ENCODE measurements at regions not wholly inside any gene's neighbourhood (a gene's known extent, or its start where the extent isn't known, plus 50 kb on each side); places are given as distances from the start of the nearest gene placed in this dataset.
"Not testable (repeated sequence)": the region's sequence is repeated elsewhere in the genome, so short reads cannot be mapped to it uniquely, and the experiment has no call there.

DNA sequence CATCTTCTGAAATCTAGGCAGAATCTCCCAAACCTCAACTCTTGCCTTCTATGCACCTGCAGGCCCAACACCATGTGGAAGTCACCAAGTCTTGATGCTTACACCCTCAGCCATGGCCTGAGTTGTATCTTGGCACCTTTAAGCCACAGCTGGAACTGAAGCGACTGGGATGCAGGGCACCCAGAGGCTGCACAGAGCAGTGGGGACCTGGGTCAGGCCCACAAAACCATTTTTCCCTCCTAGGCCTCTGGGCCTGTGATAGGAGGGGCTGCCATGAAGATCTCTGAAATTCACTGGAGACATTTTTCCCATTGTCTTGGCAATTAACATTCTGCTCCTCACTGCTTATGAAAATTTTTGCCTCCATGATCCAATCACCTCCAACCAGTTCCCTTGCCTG is 1388.5 kb downstream of the ADGRL3 start:
- DNase-seq (ENCODE audit: low read depth in 4 of 4, low spot score in 3 of 4) = no peak

DNA sequence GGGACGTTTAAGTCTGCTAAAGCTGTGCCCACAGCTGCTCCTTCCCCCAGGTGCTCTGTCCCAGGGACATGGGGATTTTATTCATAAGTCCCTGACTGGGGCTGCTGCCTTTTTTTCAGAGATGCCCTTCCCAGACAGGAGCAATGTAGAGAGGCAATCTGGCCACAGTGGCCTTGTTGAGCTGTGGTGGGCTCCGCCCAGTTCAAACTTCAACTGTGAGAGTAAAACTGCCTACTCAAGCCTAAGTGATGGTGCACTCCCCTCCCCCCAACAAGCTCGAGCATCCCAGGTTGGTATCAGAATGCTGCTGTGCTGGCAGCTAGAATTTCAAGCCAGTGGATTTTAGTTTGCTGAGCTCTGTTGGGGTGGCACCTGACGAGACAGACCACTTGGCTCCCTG is 1371.4 kb downstream of the ADGRL3 start:
- no peak for DNase-seq (ENCODE audit: low read depth in 4 of 4, low spot score in 3 of 4)

DNA sequence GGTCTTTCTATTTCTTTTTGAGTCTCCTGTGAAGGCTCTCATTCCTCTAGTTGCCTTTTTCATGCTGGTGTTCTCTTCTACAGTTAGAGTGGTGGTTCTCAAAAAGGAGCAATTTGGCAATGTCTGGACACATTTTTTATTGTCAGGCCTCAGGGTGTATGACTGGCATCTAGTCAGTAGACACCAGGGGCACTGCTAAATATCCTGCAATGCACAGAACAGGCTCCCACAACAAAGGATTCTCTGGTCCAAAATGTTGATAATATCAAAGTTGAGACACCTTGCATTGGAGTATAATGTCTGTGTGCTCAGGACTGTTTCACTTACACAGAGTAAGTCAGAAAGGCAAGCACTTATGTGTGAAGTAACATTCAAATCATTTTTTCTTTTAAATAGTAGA is 1360.7 kb downstream of the ADGRL3 start:
- no peak for DNase-seq (ENCODE audit: low read depth in 4 of 4, low spot score in 3 of 4)

- no peak for DNase-seq (ENCODE audit: low read depth in 4 of 4, low spot score in 3 of 4)
Observed at GRCh38 chr4:62550121-62550520, 1350.0 kb downstream of the ADGRL3 start.

DNA sequence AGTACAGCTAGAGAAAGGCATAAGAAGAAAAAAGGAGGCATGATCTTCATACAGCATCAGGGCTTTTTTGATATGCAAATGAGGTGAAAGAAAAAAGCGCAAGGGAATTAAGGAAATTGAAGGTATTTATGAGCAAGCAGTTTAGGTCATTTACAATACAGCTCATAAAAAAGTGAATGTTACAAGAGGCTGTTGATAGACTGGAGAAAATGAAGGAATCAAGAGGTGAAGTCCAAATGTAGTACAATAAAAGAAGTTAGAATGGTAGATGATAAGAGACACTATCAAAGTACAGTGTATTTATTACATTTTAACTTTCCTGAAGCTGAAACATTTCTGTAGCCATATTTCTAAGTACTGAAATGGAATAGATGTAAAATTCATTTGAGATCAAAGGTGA is 1349.5 kb downstream of the ADGRL3 start:
- DNase-seq (ENCODE audit: low read depth in 4 of 4, low spot score in 3 of 4) = no peak

GRCh38 chr4:62548765-62549164 is 1348.6 kb downstream of the ADGRL3 start:
- DNase-seq (ENCODE audit: low read depth in 4 of 4, low spot score in 3 of 4) = no peak

DNA sequence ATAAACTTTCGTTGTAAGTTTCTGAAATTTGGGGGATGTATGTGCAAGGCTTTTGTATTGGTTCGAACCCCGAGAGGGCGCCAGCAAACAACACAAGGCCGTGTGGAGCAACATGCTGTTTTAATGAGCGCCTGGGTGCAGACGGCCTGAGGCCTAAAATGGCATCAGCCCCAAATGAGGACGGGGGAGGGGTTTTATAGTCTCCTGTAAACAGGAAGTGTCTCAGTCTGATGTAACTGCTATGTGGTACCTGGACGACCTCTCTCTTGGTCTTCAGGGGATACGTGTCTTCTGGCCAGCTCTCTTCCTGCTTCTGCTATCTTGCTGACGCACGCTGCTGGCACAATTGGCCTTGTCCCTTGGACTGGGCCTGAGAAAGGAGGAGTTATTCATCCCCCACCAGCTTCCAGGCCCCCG is 1348.0 kb downstream of the ADGRL3 start:
- no peak for DNase-seq (ENCODE audit: low read depth in 4 of 4, low spot score in 3 of 4)

DNA sequence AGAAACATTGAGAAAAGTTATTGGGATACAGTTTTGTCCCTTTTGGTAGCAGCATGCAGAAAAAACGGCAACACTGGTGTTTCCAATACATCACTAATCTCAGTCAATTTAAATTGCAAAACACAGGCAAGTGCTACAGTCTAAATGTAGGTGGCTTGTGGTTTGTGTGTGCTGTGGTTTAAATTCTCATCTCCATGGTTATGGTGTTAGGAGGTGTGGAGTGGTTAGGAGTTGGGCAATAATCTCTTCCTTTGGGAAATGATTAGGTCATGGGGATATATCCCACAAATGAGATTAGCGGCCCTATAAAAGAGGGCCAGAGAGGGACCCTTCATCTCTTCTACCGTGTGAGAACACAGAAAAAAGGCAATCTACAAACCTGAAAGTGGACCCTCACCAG is 1344.3 kb downstream of the ADGRL3 start:
- no peak for DNase-seq (ENCODE audit: low read depth in 4 of 4, low spot score in 3 of 4)

DNA sequence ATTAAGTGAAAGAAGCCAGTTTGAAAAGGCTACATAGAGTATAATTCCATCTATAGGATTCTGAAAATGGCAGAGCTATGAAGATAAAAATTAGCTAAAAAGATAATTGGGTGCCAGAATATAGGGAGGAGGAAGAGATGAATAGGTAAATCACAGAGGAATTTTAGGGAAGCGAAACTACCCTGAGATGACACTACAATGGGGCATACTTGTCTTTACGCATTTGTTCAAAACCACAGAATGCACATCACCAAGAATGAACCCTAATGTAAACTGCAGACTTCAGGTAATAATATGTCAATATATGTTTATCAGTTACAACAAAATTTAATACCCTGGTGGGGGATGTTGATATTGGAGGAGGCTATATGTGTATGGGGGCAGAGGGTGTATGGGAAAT is 1342.9 kb downstream of the ADGRL3 start:
- no peak for DNase-seq (ENCODE audit: low read depth in 4 of 4, low spot score in 3 of 4)

GRCh38 chr4:62533573-62533972 is 1333.4 kb downstream of the ADGRL3 start:
- no peak for DNase-seq (ENCODE audit: low read depth in 4 of 4, low spot score in 3 of 4)

DNA sequence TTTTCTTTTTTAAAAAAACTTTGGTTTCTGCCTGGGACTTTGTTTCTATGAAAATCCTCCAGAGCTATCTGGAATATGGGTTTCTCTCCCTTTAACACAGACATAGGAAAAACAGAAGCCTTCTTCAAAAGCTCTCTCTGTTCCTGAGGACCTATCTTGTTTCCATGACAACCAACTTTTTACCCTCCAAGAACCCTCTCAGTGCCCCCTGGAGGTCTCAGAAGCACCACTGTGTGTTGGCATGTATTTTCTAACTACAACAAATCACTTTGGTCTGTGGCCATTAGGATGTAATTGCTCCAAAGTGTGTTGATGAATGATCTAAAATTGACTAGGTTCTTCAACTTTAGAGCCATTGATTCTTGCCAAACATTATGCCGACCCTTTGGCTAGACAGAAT is 1331.6 kb downstream of the ADGRL3 start:
- no peak for DNase-seq (ENCODE audit: low read depth in 4 of 4, low spot score in 3 of 4)

DNA sequence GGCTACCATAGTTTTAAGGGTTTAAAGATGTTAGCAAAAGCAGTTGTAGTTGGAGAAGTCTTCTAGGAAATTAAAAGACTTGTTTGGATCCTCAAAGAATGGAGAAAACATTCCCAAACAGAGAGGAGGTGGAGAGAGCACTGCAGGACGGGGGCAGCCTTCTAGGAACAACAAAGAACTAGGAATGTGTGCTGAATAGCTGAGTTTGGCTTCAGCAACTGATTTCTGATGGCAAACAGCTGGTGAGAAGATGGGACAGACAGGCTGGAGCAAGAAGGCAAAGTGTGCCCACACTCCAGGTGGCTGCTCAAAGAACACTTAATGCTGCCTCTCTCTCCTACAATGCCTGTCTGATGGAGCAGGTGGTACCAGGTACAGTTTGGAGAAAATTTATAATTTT is 1331.1 kb downstream of the ADGRL3 start:
- no peak for DNase-seq (ENCODE audit: low read depth in 4 of 4, low spot score in 3 of 4)

GRCh38 chr4:62528874-62529273 is 1328.7 kb downstream of the ADGRL3 start:
- DNase-seq (ENCODE audit: low read depth in 4 of 4, low spot score in 3 of 4) = no peak

DNA sequence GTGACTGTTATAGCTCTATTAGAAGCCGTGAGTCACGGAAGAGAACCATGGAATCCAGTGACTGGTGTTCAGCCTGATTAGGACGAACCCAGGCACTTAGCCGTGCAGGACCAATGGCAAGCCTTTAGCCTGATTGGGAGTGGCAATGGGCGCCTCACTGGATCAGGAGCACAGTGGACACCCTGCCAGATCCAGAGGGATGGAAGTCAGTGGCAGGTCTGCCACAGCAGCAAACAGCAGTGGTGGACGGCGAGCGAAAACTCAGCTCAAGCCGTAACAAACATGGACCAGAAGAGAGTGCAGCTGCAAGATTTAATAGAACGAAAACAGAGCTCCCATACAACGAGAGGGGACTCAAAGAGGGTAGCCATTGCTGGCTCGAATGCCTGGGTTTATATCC is 1326.5 kb downstream of the ADGRL3 start:
- DNase-seq (ENCODE audit: low read depth in 4 of 4, low spot score in 3 of 4) = no peak

- DNase-seq (ENCODE audit: low read depth in 4 of 4, low spot score in 3 of 4) = no peak
Observed at GRCh38 chr4:62523256-62523655, 1323.1 kb downstream of the ADGRL3 start.

DNA sequence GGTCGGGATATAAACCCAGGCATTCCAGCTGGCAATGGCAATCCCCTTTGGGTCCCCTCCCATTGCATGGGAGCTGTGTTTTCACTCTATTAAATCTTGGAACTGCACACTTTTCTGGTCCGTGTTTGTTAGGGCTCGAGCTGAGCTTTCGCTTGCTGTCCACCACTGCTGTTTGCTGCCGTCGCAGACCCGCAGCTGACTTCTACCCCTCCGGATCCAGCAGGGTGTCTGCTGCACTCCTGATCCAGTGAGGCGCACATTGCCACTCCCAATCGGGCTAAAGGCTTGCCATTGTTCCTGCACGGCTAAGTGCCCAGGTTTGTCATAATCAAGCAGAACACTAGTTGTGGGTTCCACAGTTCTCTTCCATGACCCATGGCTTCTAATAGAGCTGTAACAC is 1322.1 kb downstream of the ADGRL3 start:
- no peak for DNase-seq (ENCODE audit: low read depth in 4 of 4, low spot score in 3 of 4)

DNA sequence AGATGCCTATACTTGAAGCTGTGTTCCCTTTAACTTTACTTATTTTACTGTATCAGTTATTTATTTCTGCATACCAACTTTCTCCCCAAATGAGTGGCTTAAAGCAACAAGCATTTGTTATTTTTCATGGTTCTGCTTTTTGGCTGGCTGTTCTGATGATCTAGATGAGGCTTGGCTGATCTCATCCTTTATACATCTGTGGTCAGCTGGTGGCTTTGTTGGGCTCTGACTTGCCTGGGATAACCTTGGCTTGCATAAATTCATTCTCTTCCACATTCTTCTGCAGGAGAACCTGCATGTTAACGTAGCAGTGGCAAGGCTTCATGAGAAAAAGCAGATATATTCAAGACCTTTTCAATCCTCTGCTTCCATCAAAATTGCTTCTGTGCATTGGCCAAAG is 1317.6 kb downstream of the ADGRL3 start:
- DNase-seq (ENCODE audit: low read depth in 4 of 4, low spot score in 3 of 4) = no peak

DNA sequence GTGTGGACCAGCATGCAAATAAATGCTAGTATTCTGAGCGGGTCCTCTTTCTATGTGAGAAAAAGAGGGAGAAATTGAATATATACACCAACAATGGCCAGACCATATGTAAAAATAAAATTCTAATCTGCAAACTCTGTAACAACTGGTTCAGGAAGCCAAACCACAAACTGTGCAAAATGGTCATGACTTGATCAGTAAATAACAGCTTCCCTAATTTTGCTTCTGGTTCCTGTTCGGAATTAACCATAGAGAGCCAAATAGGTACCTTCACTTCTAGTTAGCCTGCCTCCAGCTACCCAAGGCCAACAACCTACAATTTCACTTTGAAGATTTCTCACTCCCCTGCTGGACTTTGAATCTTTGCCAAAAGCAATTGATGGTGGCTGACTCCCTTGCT is 1313.2 kb downstream of the ADGRL3 start:
- no peak for DNase-seq (ENCODE audit: low read depth in 4 of 4, low spot score in 3 of 4)

GRCh38 chr4:62512271-62512670 is 1312.1 kb downstream of the ADGRL3 start:
- DNase-seq (ENCODE audit: low read depth in 4 of 4, low spot score in 3 of 4) = no peak

DNA sequence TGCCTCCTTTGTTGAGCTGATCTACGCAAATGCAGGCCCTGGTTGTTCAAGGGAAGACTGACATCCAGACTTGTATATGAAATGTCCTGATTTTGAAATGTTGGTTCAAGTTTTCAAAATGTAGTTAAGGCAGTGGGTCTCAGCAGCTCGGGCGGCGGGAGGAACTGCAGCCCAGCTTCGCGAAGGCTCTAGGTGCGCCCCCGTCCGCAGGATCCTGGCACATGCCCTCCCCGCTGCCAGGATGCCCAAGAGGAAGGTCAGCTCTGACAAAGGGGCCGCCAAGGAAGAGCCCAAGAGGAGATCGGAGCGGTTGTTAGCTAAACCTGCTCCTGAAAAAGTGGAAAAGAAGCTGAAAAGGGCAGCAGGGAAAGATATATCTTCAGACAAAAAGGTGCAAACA is 1310.1 kb downstream of the ADGRL3 start:
- DNase-seq (ENCODE audit: low read depth in 4 of 4, low spot score in 3 of 4) = no peak

DNA sequence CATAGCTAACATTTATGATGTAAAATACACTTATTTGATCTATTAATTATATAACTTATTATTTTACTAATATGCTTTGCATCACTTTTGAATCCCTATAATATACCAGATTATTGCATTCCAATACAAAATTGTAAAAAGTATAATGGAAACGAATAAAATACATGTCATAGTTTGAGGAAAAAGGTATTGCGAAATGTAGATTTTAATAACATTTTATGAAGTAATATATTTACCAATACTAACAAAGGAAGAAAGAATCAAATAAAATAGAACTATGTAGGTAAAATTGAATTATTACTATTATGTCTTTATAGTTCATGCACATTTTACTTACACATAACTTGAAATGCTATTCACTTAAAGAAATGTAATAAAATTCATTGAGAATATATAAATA is 1300.2 kb downstream of the ADGRL3 start:
- DNase-seq (ENCODE audit: low read depth in 4 of 4, low spot score in 3 of 4) = no peak

DNA sequence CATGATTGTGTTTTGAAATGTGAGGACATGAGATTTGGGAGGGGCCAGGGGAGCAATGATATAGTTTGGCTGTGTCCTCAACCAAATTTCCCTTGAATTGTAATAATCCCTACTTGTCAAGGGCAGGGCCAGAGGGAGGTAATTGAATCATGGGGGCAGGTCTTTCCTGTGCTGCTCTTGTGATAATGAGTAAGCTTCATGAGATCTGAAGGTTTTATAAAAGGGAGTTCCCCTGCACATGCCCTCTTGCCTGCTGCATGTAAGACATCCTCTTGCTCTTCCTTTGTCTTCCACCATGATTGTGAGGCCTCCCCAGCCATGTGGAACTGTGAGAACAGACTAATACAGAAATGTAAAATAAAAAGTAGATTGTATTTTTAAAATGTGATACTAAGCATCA is 1294.9 kb downstream of the ADGRL3 start:
- no peak for DNase-seq (ENCODE audit: low read depth in 4 of 4, low spot score in 3 of 4)

GRCh38 chr4:62491756-62492155 is 1291.6 kb downstream of the ADGRL3 start:
- DNase-seq (ENCODE audit: low read depth in 4 of 4, low spot score in 3 of 4) = not testable (repeated sequence)

GRCh38 chr4:62490635-62491034 is 1290.5 kb downstream of the ADGRL3 start:
- DNase-seq (ENCODE audit: low read depth in 4 of 4, low spot score in 3 of 4) = no peak

All from left renal pelvis (tissue), 4 donors.